Activated CD4-positive, alpha-beta T cell treated with anti-CD3 and anti-CD28 coated beads, Interleukin-10, Interleukin-2, amounts not matched to agents 100 ng/mL and 50 ng/mL, durations not matched to agents 16 hours and 8 hours (primary cell): ENCODE measurements at regions not wholly inside any gene's neighbourhood (a gene's known extent, or its start where the extent isn't known, plus 50 kb on each side); places are given as distances from the start of the nearest gene placed in this dataset.
"Not testable (repeated sequence)": the region's sequence is repeated elsewhere in the genome, so short reads cannot be mapped to it uniquely, and the experiment has no call there.

Source experiments
- DNase-seq: peaks from one replicate; pipeline ENCODE4 v3.0.0-alpha.2; 2020

DNA sequence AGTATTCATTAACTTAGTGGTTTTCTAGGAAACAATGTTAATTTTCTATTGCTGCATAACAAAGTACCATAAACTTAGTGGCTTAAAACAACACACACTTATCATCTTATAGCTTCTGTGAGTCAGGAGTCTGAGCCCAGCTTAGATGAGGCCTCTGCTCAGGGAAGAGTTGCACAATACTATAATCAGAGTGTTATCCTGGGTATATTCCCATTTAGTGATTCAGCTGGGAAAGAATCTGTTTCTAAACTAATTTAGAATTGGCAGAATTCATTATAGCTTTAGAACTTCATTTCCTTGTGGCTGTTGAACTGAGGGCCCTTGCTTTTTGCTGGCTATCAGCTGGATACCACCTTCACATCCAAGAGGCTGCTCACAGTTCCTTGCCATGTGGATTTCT is 515.5 kb downstream of the BRINP3 start:
- DNase-seq: no peak

DNA sequence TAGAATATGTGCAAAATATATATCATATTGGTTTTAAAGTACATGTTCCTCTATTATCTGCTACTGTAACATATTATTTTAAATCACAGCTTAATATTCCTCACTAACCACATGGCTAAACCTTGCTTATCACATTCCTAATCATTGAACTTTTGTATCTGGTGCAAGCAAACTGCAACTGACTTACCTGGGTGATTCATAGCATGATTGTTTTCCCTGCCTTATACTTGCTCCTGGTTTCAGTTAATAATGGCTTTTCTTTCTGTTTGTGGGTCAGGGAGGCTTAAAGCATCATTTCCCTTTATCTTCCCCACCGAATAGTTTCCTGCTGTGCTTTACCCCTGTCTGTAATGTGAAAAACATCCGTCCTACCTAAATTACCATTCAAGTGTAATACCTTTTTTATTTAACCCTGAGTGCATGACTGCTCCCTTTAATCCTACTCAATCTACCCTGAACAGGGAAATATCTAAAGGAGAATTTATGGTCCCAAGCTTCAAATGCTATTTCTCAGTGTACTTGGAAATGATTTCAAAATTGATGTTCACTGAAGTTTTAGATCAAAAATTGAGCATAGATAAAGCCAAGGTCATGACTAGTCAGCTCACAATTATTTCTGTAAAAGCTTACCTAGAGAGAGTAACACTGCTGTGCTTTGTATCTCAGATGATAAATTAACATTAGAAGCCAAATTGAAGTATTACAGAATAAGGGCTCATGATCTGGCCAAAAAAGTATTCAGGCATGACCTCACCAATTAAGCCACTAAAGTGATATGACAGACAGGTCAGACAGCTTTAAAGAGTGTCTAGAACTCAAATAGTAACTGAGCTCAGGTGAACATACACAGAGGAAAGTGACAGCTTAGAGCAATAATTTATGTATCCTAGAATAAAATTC is 507.1 kb downstream of the BRINP3 start:
- no peak for DNase-seq

DNA sequence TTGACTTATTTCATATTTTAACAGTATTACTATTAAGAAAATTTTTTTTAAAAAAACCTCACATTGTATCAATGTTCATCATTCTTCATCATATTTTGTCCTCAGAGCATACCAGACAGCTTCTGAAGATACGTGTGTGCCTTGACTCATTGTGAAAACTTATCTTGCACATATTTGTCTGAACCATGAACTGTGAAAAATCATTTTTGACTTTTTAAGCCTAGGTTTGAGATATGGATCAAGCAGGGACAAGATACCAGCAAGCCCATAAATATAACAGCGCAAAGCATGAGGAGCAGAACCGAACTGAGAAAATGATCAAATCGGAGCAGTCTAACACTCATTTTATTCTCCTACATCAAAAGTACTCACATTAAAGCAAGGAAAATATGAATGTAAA is 506.0 kb downstream of the BRINP3 start:
- no peak for DNase-seq

DNA sequence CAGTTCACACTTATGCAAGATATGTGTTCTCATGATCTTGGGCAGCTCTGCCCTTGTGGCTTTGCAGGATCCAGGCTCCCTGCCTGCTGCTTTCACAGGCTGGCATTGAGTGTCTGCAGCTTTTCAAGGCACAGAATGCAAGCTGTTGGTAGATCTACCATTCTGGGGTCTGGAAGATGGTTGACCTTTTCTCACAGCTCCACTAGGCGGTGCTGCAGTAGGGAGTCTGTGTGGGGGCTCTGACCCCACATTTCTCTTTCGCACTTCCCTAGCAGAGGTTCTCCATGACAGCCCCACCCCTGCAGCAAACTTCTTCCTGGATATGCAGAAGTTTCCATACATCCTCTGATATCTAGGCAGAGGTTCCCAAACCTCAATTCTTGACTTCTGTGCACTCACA is 500.5 kb downstream of the BRINP3 start:
- DNase-seq: no peak

DNA sequence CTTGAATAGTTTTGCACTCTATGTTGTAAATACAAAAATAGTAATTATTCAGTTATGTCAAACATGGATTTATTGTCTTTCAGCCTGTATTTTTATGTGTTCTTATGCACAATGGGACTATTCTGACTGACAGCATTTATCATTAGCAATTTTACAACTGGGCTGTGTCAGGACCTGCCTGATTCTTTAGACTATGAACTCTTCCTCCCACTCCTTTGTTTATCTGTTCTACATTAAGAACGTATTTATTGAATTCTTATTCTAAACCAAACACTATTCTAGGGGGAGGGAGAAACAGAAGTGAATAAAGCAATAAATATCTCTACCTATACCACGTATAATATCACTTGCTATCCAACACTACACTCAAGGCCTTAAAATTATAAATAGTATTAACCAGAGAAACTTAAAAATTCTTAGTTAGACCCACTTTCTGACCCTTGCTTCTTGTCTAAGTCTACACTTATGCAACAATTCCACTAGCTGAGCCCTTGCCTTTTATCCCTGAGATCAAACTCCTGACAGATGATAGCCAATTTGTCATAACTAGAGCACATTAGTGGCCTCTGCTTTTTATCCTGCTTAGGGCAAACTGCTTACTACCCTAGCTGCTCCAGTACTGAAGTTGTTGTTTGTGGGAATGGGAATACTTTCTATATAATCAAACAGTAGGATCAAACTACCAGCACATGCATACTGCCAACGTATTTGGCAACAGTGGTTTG is 494.3 kb downstream of the BRINP3 start:
- no peak for DNase-seq

DNA sequence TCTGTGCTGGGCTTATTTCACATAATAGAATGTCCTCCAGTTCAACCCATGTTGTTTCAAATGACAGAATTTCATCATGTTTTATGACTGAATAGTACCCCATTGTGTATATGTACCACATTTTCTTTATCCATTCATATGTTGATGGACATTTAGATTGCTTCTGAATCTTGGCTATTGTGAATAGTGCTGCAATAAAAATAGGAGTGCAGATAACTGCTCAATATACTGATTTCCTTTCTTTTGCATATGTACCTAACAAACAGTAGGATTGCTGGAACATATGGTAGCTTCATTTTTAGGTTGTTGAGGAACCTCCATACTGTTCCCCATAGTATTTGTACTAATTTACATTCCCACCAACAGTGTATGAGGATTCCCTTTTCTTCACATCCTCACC is 491.1 kb downstream of the BRINP3 start:
- DNase-seq: no peak

DNA sequence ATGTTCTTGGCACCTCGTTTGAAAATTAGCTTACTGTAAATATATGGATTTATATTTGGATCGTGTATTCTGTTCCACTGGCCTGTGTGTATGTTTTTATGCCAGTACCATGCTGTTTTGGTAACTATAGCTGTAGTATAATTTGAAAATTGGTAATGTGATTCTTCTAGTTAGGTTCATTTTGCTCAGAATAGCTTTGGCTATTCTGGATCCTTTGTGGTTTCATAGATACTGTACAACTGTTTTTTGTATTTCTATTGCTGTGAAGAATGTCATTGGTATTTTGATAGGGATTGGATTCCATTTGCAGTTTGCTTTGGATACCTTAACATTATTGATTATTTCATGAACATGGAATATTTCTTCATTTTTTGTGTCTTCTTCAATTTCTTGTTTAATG is 490.2 kb downstream of the BRINP3 start:
- DNase-seq: no peak

DNA sequence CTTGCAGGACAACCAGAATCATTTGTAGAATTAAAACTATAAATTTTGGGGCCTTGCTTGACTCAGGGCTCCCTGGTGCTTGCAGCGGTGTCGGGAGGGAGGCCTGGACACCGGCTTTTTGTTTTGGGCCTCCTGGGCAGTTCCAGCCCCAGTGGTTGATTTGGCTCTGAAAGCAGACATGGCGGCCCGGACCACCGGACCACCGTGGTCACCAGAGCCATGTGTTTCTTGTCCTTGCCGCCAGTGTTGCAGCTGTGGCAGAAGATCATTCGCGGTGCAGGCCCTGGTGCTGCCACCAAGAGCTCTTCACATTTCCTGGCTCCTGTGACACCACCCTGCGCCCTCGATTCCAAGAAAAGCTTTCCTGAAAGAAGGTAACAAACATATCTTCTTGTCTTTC is 484.8 kb downstream of the BRINP3 start:
- no peak for DNase-seq

DNA sequence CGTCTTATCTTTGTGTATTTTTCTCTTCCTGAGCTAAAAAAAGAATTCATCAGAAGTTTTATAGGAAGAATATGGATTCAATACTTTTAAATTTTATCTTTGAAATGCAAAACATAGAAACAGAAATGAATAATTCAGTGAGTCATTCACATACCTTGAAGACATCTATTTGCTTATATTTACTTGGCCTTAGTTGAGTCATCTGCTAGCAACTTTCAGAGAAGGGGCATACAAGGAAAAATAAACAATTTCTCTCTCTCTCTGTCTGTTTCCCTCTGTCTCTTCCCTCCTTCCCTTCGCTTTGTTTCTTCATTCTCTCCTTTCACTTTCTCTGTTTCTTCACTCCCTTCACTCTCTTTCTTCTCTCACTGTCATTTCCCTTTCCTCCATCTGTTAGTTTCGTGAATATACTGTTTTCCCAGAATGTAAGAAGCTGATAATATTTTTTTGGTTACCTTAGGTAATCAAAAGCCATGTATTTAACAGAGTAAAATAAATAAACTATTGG is 477.2 kb downstream of the BRINP3 start:
- DNase-seq: no peak

DNA sequence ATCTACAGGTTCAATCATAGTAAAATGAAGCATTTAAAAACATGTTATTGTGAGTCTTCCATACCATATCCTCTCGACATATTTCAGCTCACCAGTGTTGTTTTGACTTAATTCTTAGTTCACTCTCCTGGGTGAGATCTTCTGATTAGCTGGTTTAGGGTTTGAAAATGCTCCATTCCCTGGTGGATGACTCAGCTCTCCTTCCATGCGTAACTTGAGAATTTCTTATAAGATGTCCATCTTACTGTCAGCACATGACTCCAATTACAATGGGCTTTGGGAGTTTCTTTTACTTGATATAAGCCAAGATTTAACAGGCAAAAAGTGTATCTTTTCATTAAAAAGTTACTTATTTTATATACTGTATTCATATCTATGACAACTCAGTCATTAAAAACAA is 476.5 kb downstream of the BRINP3 start:
- DNase-seq: no peak

DNA sequence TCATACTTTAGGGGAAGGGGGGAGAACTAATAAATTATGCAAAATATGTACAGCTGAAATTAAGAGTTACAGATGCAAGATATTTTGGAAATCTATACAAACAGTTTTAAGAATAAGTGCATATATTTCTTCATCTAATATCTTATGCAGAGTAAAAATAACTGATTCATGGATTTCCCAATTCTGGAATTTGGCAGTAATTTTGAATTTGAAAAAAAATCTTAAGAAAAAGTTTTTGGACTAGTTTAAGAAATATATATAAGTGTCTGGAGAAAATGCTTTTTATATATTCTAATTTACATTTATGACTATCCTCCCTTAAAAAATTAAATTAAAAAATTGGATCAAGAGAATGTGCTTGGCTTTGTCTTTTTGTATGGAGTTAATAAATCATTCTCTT is 474.3 kb downstream of the BRINP3 start:
- no peak for DNase-seq

DNA sequence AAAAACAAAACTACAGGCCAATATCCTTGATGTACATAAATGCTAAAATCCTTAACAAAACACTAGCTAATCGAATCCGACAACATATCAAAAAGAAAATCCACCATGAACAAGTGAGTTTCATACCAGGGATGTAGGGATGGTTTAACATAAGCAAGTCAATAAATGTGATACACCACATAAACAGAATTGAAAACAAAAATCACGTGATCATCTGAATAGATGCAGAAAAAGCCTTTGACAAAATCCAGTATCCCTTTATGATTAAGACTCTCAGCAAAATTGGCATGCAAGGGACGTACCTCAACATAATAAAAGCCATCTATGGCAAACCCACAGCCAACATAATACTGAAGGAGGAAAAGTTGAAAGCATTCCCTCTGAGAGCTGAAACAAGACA is 466.1 kb downstream of the BRINP3 start:
- DNase-seq: no peak

DNA sequence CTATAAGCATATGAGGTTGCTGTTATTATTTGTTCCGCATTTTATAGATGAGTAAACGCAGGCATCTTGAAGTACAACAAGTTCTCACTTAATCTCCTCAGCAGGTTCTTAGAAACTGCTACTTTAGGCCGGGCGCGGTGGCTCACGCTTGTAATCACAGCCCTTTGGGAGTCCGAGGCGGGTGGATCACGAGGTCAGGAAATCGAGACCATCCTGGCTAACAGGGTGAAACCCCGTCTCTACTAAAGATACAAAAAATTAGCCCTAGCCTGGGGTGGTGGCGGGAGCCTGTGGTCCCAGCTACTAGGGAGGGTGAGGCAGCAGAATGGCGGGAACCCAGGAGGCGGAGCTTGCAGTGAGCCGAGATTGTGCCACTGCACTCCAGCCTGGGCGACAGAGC is 458.5 kb downstream of the BRINP3 start:
- DNase-seq: not testable (repeated sequence)

DNA sequence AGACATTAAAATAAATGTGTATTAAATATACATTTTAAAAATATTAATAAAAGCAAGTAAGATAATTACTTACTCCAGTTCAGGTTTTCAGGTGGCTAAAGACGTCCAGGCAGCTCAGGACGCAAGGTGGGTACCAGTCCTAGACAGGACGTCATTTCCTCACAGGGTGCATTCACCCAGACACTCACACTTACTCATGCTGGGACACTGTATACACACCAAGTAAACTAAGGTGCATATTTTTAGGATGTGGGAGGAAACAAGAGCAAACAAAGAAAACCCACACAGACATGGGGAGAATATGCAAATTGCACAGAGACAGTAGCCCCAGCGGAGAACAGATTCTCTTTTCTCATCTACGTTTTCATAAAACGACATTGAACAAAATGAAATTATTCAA is 457.9 kb downstream of the BRINP3 start:
- DNase-seq: no peak

DNA sequence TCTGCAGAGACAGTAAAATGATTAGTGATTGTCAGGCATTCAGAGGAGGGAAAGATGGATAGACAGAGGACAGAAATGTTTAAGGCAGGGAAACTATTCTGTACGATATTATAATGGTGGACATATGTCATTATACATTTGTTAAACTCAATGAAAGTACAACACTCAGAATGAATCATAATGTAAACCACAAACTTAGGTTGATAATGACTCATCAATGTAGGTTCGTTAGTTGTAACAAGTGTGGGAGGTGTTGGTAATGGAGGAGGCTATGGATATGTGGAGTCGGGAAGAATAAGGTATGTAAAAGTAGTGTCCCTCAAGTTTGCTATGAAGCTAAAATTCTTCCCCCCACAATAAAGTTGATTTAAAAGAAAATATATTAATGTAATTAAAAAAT is 455.0 kb downstream of the BRINP3 start:
- DNase-seq: peak; percentile 39

DNA sequence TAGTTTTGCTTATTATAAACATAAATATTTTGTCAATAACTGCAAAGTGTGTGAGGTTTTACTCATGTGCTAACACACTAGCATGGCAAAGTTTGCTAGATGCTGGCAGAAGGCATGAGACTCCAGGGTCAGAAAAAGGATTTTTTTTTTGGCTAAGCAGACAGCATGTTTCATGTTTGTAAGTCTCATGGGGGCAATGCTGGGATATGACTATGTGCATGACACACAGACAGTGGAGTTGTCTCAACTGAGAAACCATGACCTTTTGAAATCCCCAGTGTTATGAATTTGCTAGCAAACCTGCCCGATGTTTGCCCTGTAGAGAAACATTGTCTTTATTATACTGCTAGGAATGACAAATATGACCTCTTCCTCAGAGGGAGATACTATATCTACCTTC is 448.2 kb downstream of the BRINP3 start:
- DNase-seq: no peak

DNA sequence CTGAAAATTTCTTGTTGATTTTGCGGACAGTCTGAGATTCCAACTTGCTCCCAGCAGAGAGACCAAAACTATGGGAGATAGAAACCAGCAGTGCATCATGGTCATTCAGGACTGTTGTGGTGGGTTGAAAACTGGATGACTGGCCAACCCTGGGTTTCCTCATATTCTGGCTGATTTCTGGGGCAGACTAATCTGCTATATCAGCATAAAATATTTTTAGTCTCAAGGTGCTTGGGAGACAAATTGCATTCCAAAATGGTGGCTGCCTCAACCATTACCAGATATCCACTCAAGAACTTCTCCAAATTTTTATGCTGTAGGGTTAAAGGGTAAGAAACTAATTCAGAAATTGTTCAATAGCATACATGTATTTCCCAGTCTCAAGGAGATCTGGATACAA is 434.0 kb downstream of the BRINP3 start:
- no peak for DNase-seq

DNA sequence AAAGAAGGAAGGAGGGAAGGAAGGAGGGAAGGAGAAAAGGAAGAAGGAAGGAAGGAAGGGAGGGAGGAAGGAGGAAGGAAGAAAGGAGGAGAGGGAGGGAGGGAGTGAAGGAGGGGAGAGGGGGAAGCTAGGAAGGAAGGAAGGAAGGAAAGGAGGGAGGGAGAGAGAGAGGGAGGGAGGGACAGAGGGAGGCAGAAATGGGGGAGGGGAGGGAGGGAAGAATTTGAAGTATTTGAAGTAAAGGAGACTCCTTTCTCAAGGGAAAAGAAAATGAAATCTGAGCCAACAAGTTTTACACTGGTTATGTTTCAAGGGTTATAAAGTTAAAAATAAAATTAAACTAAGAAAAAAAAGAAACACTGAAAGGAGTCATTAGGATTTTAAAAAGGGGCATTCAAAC is 431.4 kb downstream of the BRINP3 start:
- no peak for DNase-seq
